ENCODE measurements at regions not wholly inside any gene's neighbourhood (a gene's known extent, or its start where the extent isn't known, plus 50 kb on each side); places are given as distances from the start of the nearest gene placed in this dataset.

- WGBS, 2 donors: 95 to 100% methylated on average over 2 of the region's 2 CpGs
Observed at GRCh38 chr2:59391896-59392295, 1150.8 kb upstream of the FANCL start.

GRCh38 chr2:59390581-59390980, 1149.5 kb upstream of the FANCL start:
- no peaks in the 10 kb centered on the region for H3K36me3 ChIP-seq (ENCODE audit: control insufficient read depth in 1 of 2, insufficient read depth in 2 of 2, low read length in 1 of 2)
- 94 to 97% methylated on average over 2 of the region's 2 CpGs for WGBS, 2 donors
- DNase-seq (no peak), ATAC-seq (ENCODE audit: low FRiP score) (no peak)
- no peaks in the 10 kb centered on the region for H3K4me1 ChIP-seq (ENCODE audit: control insufficient read depth in 1 of 2, insufficient read depth in 2 of 2, low read length in 2 of 2)
- no peak overlapping the region for H3K4me3 ChIP-seq (ENCODE audit: low read length in 2 of 2)
- no peak overlapping the region for H3K27ac ChIP-seq (ENCODE audit: low read depth in 1 of 2, low read length in 2 of 2)
- no peaks in the 10 kb centered on the region for H3K9me3 ChIP-seq (ENCODE audit: control insufficient read depth, low read length)
- H3K27me3 ChIP-seq (ENCODE audit: control insufficient read depth in 1 of 2, insufficient read depth in 2 of 2, low read length in 1 of 2): no peaks in the 10 kb centered on the region
- intact Hi-C loops (cut with DNase I): no loop called here

More at GRCh38 chr2:59391896-59392295, 1150.8 kb upstream of the FANCL start:
- no peaks in the 10 kb centered on the region for H3K36me3 ChIP-seq (ENCODE audit: control insufficient read depth in 1 of 2, insufficient read depth in 2 of 2, low read length in 1 of 2)
- DNase-seq (no peak), ATAC-seq (ENCODE audit: low FRiP score) (no peak)
- no peaks in the 10 kb centered on the region for H3K27me3 ChIP-seq (ENCODE audit: control insufficient read depth in 1 of 2, insufficient read depth in 2 of 2, low read length in 1 of 2)
- intact Hi-C loops (cut with DNase I): no loop called here
- H3K4me3 ChIP-seq (ENCODE audit: low read length in 2 of 2): no peak overlapping the region
- no peaks in the 10 kb centered on the region for H3K9me3 ChIP-seq (ENCODE audit: control insufficient read depth, low read length)
- H3K4me1 ChIP-seq (ENCODE audit: control insufficient read depth in 1 of 2, insufficient read depth in 2 of 2, low read length in 2 of 2): no peaks in the 10 kb centered on the region
- H3K27ac ChIP-seq (ENCODE audit: low read depth in 1 of 2, low read length in 2 of 2): no peak overlapping the region

GRCh38 chr2:59389240-59389639, 1148.1 kb upstream of the FANCL start:
- DNase-seq (no peak), ATAC-seq (ENCODE audit: low FRiP score) (no peak)
- intact Hi-C loops (cut with DNase I): no loop called here
- Histone ChIP-seq H3K27me3 (ENCODE audit: control insufficient read depth in 1 of 2, insufficient read depth in 2 of 2, low read length in 1 of 2) (no peaks in the 10 kb centered on the region), H3K4me1 (ENCODE audit: control insufficient read depth in 1 of 2, insufficient read depth in 2 of 2, low read length in 2 of 2) (no peaks in the 10 kb centered on the region), H3K36me3 (ENCODE audit: control insufficient read depth in 1 of 2, insufficient read depth in 2 of 2, low read length in 1 of 2) (no peaks in the 10 kb centered on the region), H3K4me3 (ENCODE audit: low read length in 2 of 2) (no peak overlapping the region), H3K9me3 (ENCODE audit: control insufficient read depth, low read length) (no peaks in the 10 kb centered on the region), H3K27ac (ENCODE audit: low read depth in 1 of 2, low read length in 2 of 2) (no peak overlapping the region)
- 4 to 8% methylated on average over 1 of the region's 1 CpG for WGBS, 2 donors

GRCh38 chr2:59385971-59386370, 1144.8 kb upstream of the FANCL start:
- DNase-seq (no peak), ATAC-seq (ENCODE audit: low FRiP score) (no peak)
- intact Hi-C loops (cut with DNase I): no loop called here
- Histone ChIP-seq H3K9me3 (ENCODE audit: control insufficient read depth, low read length) (no peaks in the 10 kb centered on the region), H3K27me3 (ENCODE audit: control insufficient read depth in 1 of 2, insufficient read depth in 2 of 2, low read length in 1 of 2) (no peaks in the 10 kb centered on the region), H3K36me3 (ENCODE audit: control insufficient read depth in 1 of 2, insufficient read depth in 2 of 2, low read length in 1 of 2) (no peaks in the 10 kb centered on the region), H3K4me3 (ENCODE audit: low read length in 2 of 2) (no peak overlapping the region), H3K4me1 (ENCODE audit: control insufficient read depth in 1 of 2, insufficient read depth in 2 of 2, low read length in 2 of 2) (no peaks in the 10 kb centered on the region), H3K27ac (ENCODE audit: low read depth in 1 of 2, low read length in 2 of 2) (no peak overlapping the region)
- WGBS, 2 donors: 72 to 80% methylated on average over 10 of the region's 10 CpGs

GRCh38 chr2:59383473-59383872, 1142.3 kb upstream of the FANCL start:
- no peak overlapping the region for H3K27ac ChIP-seq (ENCODE audit: low read depth in 1 of 2, low read length in 2 of 2)
- H3K36me3 ChIP-seq (ENCODE audit: control insufficient read depth in 1 of 2, insufficient read depth in 2 of 2, low read length in 1 of 2): no peaks in the 10 kb centered on the region
- H3K4me3 ChIP-seq (ENCODE audit: low read length in 2 of 2): no peak overlapping the region
- H3K27me3 ChIP-seq (ENCODE audit: control insufficient read depth in 1 of 2, insufficient read depth in 2 of 2, low read length in 1 of 2): no peaks in the 10 kb centered on the region
- no peaks in the 10 kb centered on the region for H3K4me1 ChIP-seq (ENCODE audit: control insufficient read depth in 1 of 2, insufficient read depth in 2 of 2, low read length in 2 of 2)
- ATAC-seq (ENCODE audit: low FRiP score): no peak
- 0 to 23% methylated on average over 1 of the region's 1 CpG for WGBS, 2 donors
- no peaks in the 10 kb centered on the region for H3K9me3 ChIP-seq (ENCODE audit: control insufficient read depth, low read length)
- no peak for DNase-seq
- intact Hi-C loops (cut with DNase I): no loop called here

GRCh38 chr2:59378127-59378526, 1137.0 kb upstream of the FANCL start:
- H3K9me3 ChIP-seq (ENCODE audit: control insufficient read depth, low read length): peaks cover 4% of the 10 kb centered on the region
- intact Hi-C loops (cut with DNase I): no loop called here
- no peaks in the 10 kb centered on the region for H3K4me1 ChIP-seq (ENCODE audit: control insufficient read depth in 1 of 2, insufficient read depth in 2 of 2, low read length in 2 of 2)
- no peaks in the 10 kb centered on the region for H3K36me3 ChIP-seq (ENCODE audit: control insufficient read depth in 1 of 2, insufficient read depth in 2 of 2, low read length in 1 of 2)
- no peak for DNase-seq
- no peak for ATAC-seq (ENCODE audit: low FRiP score)
- no peak overlapping the region for H3K27ac ChIP-seq (ENCODE audit: low read depth in 1 of 2, low read length in 2 of 2)
- WGBS, 2 donors: 99 to 100% methylated on average over 1 of the region's 1 CpG
- H3K27me3 ChIP-seq (ENCODE audit: control insufficient read depth in 1 of 2, insufficient read depth in 2 of 2, low read length in 1 of 2): no peaks in the 10 kb centered on the region
- H3K4me3 ChIP-seq (ENCODE audit: low read length in 2 of 2): no peak overlapping the region

- no peaks in the 10 kb centered on the region for H3K9me3 ChIP-seq (ENCODE audit: control insufficient read depth, low read length)
- no peak overlapping the region for H3K4me3 ChIP-seq (ENCODE audit: low read length in 2 of 2)
- no peak overlapping the region for H3K27ac ChIP-seq (ENCODE audit: low read depth in 1 of 2, low read length in 2 of 2)
- H3K36me3 ChIP-seq (ENCODE audit: control insufficient read depth in 1 of 2, insufficient read depth in 2 of 2, low read length in 1 of 2): no peaks in the 10 kb centered on the region
- intact Hi-C loops (cut with DNase I): no loop called here
- no peaks in the 10 kb centered on the region for H3K4me1 ChIP-seq (ENCODE audit: control insufficient read depth in 1 of 2, insufficient read depth in 2 of 2, low read length in 2 of 2)
- H3K27me3 ChIP-seq (ENCODE audit: control insufficient read depth in 1 of 2, insufficient read depth in 2 of 2, low read length in 1 of 2): no peaks in the 10 kb centered on the region
- ATAC-seq (ENCODE audit: low FRiP score) (no peak), DNase-seq (no peak)
Observed at GRCh38 chr2:59366288-59366687, 1125.2 kb upstream of the FANCL start.

- Histone ChIP-seq H3K36me3 (ENCODE audit: control insufficient read depth in 1 of 2, insufficient read depth in 2 of 2, low read length in 1 of 2) (no peaks in the 10 kb centered on the region), H3K4me1 (ENCODE audit: control insufficient read depth in 1 of 2, insufficient read depth in 2 of 2, low read length in 2 of 2) (no peaks in the 10 kb centered on the region), H3K27ac (ENCODE audit: low read depth in 1 of 2, low read length in 2 of 2) (no peak overlapping the region), H3K9me3 (ENCODE audit: control insufficient read depth, low read length) (no peaks in the 10 kb centered on the region), H3K27me3 (ENCODE audit: control insufficient read depth in 1 of 2, insufficient read depth in 2 of 2, low read length in 1 of 2) (no peaks in the 10 kb centered on the region), H3K4me3 (ENCODE audit: low read length in 2 of 2) (no peak overlapping the region)
- DNase-seq (no peak), ATAC-seq (ENCODE audit: low FRiP score) (no peak)
- intact Hi-C loops (cut with DNase I): no loop called here
- 63 to 73% methylated on average over 3 of the region's 3 CpGs for WGBS, 2 donors
Observed at GRCh38 chr2:59354498-59354897, 1113.4 kb upstream of the FANCL start.

GRCh38 chr2:59353306-59353921, 1112.3 kb upstream of the FANCL start:
- Histone ChIP-seq H3K36me3 (ENCODE audit: control insufficient read depth in 1 of 2, insufficient read depth in 2 of 2, low read length in 1 of 2) (no peaks in the 10 kb centered on the region), H3K9me3 (ENCODE audit: control insufficient read depth, low read length) (no peaks in the 10 kb centered on the region), H3K27me3 (ENCODE audit: control insufficient read depth in 1 of 2, insufficient read depth in 2 of 2, low read length in 1 of 2) (no peaks in the 10 kb centered on the region), H3K27ac (ENCODE audit: low read depth in 1 of 2, low read length in 2 of 2) (no peak overlapping the region), H3K4me1 (ENCODE audit: control insufficient read depth in 1 of 2, insufficient read depth in 2 of 2, low read length in 2 of 2) (no peaks in the 10 kb centered on the region), H3K4me3 (ENCODE audit: low read length in 2 of 2) (no peak overlapping the region)
- ATAC-seq (ENCODE audit: low FRiP score): no peak
- 6 to 8% methylated on average over 5 of the region's 5 CpGs for WGBS, 2 donors
- intact Hi-C loops (cut with DNase I): no loop called here
- DNase-seq: no peak
